Omental fat pad (tissue), 3 donors: ENCODE measurements at regions not wholly inside any gene's neighbourhood (a gene's known extent, or its start where the extent isn't known, plus 50 kb on each side); places are given as distances from the start of the nearest gene placed in this dataset.
A peak's percentile ranks its signal among the peaks of the same experiment; 100 is the strongest.

Experiments
- ATAC-seq: fragments of 150-250 bp; one replicate; pipeline ENCODE4 v1.9.1; 2016; ENCODE audit warnings: mild to moderate bottlenecking, moderate library complexity; ENCODE audit not compliant: low FRiP score
- DNase-seq: peaks from one replicate; pipeline ENCODE4 v3.0.0-alpha.2; 2019; ENCODE audit warnings: low spot score
- CTCF ChIP-seq, 3 donors: fragments of 450-650 bp; IDR thresholded peaks; one replicate each; pipeline ENCODE4 v1.5.1; 2016 to 2017; ENCODE audit warnings: antibody characterized with exemption in 3 of 3, mild to moderate bottlenecking in 3 of 3, moderate library complexity in 2 of 3

GRCh38 chr2:215680605-215681598 is 245.0 kb upstream of the FN1 start:
- TF ChIP-seq CTCF (IDR thresholded peaks at IDR 0.05), result no peak
- DNase-seq, result no peak
- ATAC-seq, result peak; percentile 41

- ATAC-seq (no peak), DNase-seq (no peak)
- no peak for TF ChIP-seq CTCF (IDR thresholded peaks at IDR 0.05)
Measured at GRCh38 chr2:215678094-215678493, 242.2 kb upstream of the FN1 start.

GRCh38 chr2:215677481-215677880 is 241.6 kb upstream of the FN1 start:
- ATAC-seq, result no peak
- no peak for TF ChIP-seq CTCF (IDR thresholded peaks at IDR 0.05)
- DNase-seq, result no peak

GRCh38 chr2:215672406-215672805 is 236.5 kb upstream of the FN1 start:
- DNase-seq (no peak), ATAC-seq (no peak)
- no peak for TF ChIP-seq CTCF (IDR thresholded peaks at IDR 0.05)

GRCh38 chr2:215671691-215672090 is 235.8 kb upstream of the FN1 start:
- TF ChIP-seq CTCF (IDR thresholded peaks at IDR 0.05), result no peak
- DNase-seq, result no peak
- no peak for ATAC-seq

GRCh38 chr2:215671244-215671643 is 235.4 kb upstream of the FN1 start:
- TF ChIP-seq CTCF (IDR thresholded peaks at IDR 0.05), result no peak
- no peak for DNase-seq
- ATAC-seq, result no peak

GRCh38 chr2:215670396-215670795 is 234.5 kb upstream of the FN1 start:
- no peak for TF ChIP-seq CTCF (IDR thresholded peaks at IDR 0.05)
- no peak for ATAC-seq
- DNase-seq, result no peak
